GM19395 (cell line): ENCODE measurements at regions not wholly inside any gene's neighbourhood (a gene's known extent, or its start where the extent isn't known, plus 50 kb on each side); places are given as distances from the start of the nearest gene placed in this dataset.
"Not testable (repeated sequence)": the region's sequence is repeated elsewhere in the genome, so short reads cannot be mapped to it uniquely, and the experiment has no call there.

Experiments
- ATAC-seq: cut with Tn5 transposase; IDR thresholded peaks from one replicate; pipeline ENCODE4 v1.9.1; 2021; ENCODE audit warnings: mild to moderate bottlenecking, moderate library complexity; ENCODE audit not compliant: unreplicated experiment

- ATAC-seq = no peak
Measured at GRCh38 chr6:137401088-137401487, 93.1 kb downstream of the OLIG3 start.

GRCh38 chr6:137399881-137400443 is 94.2 kb downstream of the OLIG3 start:
- no peak for ATAC-seq

- no peak for ATAC-seq
Measured at GRCh38 chr6:137395316-137395715, 98.9 kb downstream of the OLIG3 start.

- ATAC-seq = no peak
Measured at GRCh38 chr6:137391061-137391814, 103.0 kb downstream of the OLIG3 start.

- ATAC-seq = no peak
Measured at GRCh38 chr6:137390334-137390733, 103.9 kb downstream of the OLIG3 start.

GRCh38 chr6:137389150-137389704 is 105.0 kb downstream of the OLIG3 start:
- peak; percentile 91 for ATAC-seq

- no peak for ATAC-seq
Measured at GRCh38 chr6:137387096-137387764, 107.0 kb downstream of the OLIG3 start.

- ATAC-seq = not testable (repeated sequence)
Measured at GRCh38 chr6:137383287-137383686, 110.9 kb downstream of the OLIG3 start.

- ATAC-seq = no peak
Measured at GRCh38 chr6:137378090-137378369, 116.2 kb downstream of the OLIG3 start.

GRCh38 chr6:137373296-137373695 is 120.9 kb downstream of the OLIG3 start:
- ATAC-seq = no peak

- no peak for ATAC-seq
Measured at GRCh38 chr6:137372532-137372931, 121.7 kb downstream of the OLIG3 start.

- no peak for ATAC-seq
Measured at GRCh38 chr6:137371634-137372016, 122.6 kb downstream of the OLIG3 start.

- peak; percentile 93 for ATAC-seq
Measured at GRCh38 chr6:137370871-137371633, 123.1 kb downstream of the OLIG3 start.

- ATAC-seq = no peak
Measured at GRCh38 chr6:137369136-137369535, 125.1 kb downstream of the OLIG3 start.

GRCh38 chr6:137365707-137366437 is 128.3 kb downstream of the OLIG3 start:
- ATAC-seq = no peak

GRCh38 chr6:137363805-137364138 is 130.4 kb downstream of the OLIG3 start:
- no peak for ATAC-seq

GRCh38 chr6:137362878-137363804 is 131.1 kb downstream of the OLIG3 start:
- ATAC-seq = no peak

GRCh38 chr6:137361701-137362100 is 132.5 kb downstream of the OLIG3 start:
- ATAC-seq = no peak

GRCh38 chr6:137358273-137358672 is 135.9 kb downstream of the OLIG3 start:
- no peak for ATAC-seq

GRCh38 chr6:137357948-137358266 is 136.3 kb downstream of the OLIG3 start:
- no peak for ATAC-seq
